HG03196 (cell line): ENCODE measurements at regions not wholly inside any gene's neighbourhood (a gene's known extent, or its start where the extent isn't known, plus 50 kb on each side); places are given as distances from the start of the nearest gene placed in this dataset.

ENCODE experiments used
- ATAC-seq: cut with Tn5 transposase; IDR thresholded peaks from one replicate; pipeline ENCODE4 v1.9.1; 2021; ENCODE audit not compliant: unreplicated experiment

DNA sequence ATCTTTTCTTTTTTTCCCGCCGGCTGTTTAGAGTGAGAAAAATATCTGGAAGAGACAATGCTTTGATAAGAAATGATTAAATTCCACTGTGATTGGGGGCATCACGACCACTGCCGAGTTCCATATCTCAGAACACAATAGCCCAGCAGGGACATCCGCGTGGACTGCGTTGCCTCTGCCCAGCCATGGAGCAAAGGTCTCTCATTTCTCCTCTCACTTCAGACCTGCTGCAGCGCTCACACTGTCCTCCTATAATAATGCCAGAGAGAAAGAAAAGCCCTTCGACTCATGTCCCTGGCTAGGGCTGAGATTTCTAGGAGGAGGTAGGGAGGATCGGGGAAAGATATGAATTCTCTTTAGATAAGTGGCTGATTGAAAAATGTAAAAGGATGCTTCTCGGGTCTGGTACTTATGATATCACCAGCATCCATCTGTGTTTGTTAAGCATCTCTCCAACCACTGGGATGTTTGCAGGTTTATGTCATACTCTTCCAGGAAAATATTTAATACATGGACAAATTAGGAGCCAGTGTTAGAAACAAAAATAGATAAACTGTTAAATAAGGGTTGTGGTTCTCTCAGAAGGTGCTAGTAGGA lies 472.9 kb upstream of the AKR1E2 start:
- no peak for ATAC-seq

DNA sequence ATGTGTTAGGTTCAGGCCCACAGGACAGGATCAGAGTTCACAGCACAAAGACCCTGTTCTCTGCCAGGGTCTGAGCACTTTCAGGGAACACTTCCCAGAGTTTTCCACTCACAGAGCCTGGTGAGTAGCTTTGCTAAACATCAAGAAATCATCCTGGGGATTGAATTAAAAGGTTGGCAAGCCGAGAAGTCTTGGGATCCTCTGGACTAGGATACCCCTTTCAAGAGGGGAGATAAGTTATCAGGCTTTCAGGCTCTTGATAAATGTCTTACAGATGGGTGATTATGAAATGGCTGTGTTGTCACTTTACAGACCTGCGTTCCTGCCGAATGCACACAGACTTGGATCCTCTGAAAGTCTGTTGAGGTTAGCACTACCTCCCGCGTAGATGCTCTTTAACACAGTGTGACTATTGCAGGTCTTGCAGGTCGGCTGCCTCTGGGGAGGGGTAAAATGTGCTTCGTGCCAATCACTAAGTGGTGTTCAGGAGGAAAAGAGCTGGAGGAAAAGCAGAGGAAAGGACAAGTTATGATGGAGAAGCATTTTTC lies 473.5 kb upstream of the AKR1E2 start:
- no peak for ATAC-seq

DNA sequence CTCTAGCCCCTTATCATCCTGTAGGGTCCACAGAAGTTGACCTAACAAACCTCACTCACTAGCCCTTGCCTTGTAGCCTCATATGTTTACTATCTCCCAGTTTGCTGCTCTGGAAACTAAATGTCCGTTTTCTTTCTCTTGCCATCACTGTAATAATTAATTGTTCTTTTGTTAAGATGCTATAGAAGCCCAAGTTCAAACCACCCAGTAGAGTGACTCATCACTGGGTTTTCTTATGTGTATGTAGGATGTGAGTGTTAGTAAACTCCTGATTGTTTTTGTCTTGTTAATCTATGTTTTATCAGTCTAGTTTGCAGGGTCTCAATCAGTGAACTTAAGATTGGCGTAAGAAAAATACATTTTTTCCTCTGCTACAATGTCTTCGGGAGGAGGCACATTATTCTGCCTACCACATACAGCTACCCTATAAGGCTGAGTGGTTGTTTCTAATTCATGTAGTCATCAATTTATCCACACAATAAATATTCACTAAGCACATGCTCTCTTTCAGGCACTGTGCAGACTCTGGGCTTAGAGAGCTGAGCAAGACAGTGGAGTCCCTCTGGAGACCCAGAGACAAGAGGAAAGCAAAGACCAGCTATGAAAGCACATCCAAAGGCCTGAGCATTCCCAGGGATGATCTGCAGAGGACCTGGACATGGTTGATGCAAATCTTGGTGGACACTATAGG lies 474.1 kb upstream of the AKR1E2 start:
- ATAC-seq, result no peak

DNA sequence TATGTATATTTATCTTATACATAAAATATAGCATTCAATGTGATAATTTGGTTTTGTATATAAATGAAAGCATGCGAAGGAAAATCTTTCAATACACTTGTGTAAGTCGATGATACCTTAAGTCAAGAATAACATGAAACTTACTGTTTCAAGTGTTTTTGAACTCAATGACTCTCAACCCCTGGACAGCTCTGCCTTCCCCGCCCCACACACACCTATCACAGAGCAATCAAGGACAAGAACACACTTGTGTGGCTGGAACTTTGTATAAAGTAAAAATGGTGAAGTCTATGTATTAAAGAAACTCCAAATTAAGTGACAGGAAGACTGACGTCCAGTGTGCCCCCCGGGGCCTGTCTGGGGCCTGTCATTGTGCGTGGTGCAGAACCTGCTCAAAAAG lies 478.6 kb upstream of the AKR1E2 start:
- no peak for ATAC-seq

DNA sequence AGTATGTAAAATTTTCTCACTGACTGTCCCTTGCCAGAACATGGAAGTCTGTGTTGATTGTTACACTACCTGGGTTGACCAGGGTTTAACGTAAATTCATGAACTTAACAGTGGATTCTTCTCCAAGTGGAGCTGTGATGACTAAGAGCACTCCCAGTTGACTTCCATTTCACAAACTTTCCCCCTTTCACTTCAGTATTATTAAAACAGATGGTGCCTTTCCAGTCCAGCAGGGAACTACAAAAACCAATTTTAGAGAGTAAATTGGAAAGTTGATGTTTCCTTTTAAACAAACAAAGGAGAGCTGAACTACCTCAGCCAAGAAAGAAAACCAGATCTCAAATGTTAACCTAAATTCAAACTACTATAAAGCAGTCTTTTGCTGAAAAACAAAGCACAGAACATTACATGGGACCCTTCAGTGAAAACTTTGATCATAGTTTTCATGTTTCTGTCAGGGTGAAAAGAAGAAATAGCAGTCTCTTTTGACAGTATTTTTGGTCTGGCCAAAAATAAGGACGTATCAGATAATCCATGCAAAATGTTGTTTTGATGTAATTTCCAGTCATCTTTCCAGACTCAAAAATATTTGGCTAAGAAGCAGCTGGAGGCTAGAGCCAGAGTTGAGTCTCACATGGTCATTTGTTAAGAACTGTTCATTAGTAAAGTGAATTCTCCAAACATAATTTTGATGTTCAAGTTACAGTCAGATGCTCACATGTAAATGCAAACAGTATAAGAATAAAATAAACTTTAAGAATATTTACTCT lies 479.9 kb upstream of the AKR1E2 start:
- no peak for ATAC-seq

DNA sequence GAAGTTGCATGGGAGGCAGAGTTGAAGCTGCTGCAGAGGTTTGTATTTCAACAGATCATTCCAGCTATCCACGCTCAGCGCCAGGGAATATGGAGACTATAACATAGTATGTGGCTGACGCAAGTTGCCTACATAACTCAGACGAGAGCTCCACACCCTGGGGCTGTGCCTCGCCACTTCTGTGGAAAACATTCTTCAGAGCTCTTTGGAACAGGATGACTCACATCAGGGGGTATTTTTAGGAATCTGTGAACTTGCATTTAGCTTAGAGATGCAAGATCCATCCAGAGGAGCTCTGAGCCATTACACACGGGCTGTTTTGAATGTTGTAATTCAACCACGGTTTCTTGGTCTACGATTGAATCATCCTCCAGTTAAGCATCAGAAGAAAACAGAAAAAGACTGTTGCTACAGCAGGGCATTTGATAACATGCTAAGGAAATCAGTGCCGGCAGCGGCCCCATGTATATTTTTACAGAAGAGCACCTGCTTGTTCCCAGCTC lies 481.5 kb upstream of the AKR1E2 start:
- ATAC-seq, result no peak

DNA sequence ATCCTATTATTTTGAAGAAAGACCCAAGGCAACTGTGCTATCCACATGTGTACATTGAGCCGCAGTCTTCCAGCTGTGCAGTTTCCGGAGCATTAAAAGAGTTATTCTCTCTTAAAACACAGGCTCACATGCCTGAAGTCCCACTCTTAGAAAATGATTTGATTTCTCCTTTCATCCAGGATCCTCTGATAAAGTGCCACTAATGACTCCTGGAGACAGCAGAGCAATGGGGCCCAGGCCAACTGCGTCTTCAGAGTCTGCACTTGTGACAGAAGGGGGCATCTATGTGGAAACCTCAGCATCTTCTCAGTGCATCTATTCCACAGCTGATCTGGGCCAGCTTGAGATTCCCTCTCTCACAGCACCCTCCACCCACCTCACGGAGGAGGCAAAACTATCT lies 482.1 kb upstream of the AKR1E2 start:
- no peak for ATAC-seq

DNA sequence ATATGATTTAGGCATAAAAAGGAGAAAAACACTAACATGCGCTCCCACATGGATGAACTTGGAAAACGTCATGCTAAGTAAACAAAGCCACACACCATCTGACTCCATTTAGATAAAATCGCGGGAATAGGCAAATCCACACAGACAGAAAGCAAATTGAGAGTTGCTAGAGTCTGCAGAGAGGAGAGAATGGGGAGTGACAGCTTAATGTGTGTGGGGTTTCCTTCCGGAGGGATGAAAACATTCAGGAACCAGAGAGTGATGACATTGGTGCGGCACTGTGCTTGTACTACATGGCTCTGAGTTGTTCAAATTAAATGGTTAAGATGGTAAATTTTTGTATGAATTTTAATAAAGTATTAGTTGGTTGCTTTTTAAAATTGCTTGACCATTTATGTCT lies 482.9 kb upstream of the AKR1E2 start:
- ATAC-seq, result no peak

DNA sequence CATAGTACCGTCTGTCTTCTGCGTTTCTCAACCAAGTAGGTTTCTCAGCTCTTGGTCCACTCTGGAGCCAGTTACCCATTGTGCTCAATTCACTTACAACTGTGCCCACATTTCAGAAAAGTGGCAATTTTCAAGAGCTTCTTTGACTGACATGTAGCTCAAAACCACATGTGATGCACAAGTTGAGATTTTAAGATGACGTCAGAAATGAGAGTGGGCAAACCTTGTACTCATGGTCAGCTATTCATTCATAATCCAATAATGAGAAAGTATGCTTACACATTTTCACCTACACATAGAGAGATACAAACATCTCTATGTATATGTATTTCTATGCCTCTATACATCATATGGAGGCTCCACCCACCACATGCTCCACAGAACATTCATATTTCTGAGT lies 487.2 kb upstream of the AKR1E2 start:
- no peak for ATAC-seq

DNA sequence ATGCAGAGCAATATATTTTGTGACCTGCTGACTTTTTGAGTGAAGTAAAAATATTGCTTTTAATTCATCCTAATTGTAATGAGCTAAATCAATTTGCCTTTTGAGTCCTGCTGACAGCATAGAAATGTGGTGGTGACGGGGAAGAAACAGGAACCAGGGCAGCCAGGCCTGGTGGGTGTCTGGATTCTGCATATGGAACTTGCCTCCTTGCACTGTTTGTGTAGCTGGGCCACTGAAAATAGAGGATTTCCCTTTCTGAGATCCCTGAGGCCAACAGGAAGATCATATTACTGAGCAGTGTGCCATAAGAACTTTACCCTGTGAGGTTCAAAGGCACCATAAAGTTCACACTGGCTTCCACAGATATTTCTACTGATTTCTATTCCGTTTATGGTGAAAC lies 488.4 kb upstream of the AKR1E2 start:
- ATAC-seq, result no peak

DNA sequence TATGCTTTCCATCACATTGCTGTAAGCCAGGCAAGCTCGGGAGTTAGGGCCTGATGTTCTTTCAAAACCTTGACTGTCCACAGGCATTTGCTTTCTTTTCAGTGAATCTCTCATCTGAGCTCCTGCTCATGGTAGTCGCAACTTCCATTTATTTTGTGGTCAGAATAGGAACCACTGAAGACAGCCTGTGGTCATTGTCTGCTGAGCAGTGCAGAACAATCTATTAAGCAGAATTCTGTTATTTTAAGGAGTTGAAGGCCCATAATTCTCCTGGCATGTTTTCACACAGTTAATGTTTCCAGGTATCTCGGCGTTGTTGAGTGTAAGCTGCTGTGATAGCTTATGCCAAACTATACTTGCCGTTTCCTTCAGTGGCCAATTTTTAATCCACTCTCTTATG lies 491.1 kb upstream of the AKR1E2 start:
- ATAC-seq, result no peak

DNA sequence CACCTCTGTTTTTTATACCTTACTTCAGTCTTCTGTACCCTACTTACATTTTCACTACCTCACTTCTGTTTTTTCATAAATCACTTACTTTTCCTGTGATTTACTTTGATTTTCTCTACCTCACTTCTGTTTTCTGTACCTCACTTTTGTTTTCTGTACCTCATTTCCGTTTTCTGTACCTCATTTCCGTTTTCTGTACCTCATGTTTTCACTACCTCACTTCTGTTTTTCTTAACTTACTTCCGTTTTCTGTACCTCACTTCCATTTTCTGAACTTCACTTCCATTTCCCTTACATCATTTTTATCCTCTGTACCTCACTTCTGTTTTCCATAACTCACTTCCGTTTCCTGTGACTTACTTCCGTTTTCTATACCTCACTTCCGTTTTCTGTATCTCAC lies 492.0 kb upstream of the AKR1E2 start:
- ATAC-seq, result no peak

DNA sequence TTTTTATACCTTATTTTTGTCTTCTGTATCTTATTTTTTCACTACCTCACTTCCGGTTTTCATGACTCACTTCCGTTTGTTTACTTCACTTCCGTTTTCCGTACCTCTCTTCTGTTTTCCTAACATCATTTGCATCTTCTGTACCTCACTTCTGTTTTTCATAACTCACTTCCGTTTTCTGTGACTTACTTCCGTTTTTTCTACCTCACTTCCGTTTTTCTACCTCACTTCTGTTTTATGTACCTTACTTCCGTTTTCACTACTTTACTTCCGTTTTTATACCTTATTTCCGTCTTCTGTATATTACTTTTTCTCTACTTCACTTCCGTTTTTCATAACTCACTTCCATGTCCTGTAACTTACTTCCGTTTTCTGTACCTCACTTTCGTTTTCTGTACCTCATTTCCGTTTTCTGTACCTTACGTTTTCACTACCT lies 492.5 kb upstream of the AKR1E2 start:
- ATAC-seq, result no peak

DNA sequence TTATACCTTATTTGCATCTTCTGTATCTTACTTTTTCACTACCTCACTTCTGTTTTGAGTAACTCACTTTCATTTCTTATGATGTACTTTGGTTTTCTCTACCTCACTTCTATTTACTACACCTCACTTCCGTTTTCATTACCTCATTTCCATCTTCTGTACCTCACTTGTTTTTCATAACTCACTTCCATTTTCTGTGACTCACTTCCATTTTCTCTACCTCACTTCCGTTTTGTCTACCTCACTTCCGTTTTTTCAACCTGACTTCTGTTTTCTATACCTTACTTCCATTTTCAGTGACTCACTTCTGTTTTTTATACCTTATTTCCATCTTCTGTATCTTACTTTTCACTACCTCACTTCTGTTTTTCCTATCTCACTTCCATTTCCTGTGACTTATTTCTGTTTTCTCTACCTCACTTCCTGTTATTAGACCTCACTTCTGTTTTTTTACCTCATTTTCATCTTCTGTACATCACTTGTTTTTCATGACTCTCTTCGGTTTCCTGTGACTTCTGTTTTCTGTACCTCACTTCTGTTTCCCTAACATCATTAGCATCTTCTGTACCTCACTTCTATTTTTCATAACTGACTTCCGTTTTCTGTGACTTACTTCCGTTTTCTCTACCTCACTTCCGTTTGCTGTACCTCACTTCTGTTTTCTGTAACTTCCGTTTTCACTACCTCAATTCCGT lies 493.1 kb upstream of the AKR1E2 start:
- ATAC-seq, result no peak

DNA sequence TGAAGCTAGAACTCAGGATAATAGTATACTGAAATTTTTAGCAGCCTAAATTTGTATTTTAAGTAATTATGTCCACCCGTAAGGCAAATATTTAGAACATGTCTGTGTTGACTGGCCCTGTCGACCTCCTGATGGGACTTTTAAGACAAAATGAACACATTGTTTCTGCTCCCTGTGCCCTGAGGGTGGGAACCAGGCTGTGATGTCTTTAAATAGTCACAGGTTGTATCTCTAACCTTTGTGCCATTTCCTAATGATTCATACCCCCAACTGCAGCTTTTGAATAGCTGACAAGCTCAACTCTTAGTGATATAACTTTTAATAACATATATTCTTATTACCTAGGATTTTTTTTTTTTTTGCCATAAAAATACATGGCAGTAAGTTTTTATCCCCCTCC lies 494.9 kb upstream of the AKR1E2 start:
- ATAC-seq, result no peak

DNA sequence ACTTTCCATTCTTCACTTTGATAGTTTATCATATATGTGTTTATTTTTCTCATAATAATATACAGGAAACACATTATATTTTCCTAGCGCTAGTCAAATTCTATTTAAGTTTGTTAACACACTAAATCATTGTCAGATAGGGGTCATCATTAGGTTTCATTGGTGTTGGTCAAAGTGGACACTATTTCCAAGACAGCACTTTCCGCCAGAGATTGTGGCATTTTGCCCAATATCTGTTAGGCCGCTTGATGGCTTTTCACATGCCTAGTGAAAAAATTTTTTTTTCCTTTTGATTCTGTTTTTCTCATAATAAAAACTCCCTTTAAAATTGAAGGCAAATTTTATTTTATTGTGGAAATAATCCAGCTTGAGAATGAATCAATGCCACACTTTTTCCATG lies 495.4 kb upstream of the AKR1E2 start:
- ATAC-seq, result no peak

DNA sequence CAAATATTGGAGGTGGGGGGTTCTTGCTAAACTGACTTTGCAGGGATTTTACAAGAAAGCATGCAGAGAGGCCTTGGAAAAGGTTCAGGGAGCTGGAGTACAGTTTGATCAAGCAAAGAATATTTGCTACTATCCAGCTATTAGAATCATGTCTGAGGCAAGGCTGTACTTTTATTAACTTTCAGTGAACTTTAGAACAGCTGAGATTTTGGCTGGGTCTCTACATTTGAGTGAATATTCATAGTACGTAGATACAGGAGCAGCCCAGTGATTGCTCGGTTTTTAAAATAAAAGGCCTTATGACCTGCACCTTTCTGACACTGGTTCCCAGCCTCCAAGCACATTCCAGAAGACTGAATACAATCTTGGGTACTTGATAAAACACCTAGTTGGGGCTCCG lies 496.8 kb upstream of the AKR1E2 start:
- no peak for ATAC-seq

DNA sequence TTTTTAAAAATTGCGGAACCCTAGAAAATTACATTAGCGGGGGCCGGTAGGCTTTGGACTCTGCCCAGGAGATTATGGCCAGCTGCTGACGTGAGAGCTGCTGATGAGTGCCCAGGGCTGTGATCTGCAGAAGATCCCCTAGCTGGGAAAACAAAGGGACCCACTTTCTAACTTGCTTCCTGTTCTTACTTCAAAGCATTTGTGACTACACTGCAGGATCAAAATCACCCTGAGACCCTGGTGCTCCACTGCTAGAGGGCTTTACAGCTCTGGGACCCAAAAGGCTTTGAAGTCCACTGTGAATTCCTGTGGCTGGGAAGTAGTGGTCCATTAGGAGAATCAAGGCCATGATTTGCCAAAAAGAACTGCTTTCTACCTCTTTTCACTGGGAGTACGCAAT lies 499.4 kb upstream of the AKR1E2 start:
- no peak for ATAC-seq

DNA sequence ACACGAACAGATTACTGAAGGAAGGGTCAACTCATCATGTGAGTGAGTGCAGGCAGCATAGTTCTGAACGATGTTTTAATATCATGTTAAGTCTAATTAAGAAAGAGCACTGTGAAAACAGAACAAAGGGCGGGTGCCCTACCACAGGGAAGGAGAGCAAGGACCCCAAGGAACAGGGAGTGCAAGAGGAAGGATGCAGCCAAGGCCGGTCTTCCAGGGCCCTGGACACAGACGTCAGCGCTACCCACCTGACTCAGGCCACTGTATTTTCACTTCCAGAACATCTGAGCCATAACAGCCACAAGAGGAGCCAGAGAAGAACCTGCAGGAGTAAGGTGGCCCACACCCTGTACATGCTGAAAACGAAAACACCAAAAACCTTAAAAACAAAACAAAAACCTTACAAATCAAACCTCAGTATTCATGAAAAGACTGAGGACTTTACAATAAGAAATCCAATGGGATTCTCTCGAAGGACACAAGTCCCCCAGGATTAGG lies 506.1 kb upstream of the AKR1E2 start:
- ATAC-seq, result no peak

DNA sequence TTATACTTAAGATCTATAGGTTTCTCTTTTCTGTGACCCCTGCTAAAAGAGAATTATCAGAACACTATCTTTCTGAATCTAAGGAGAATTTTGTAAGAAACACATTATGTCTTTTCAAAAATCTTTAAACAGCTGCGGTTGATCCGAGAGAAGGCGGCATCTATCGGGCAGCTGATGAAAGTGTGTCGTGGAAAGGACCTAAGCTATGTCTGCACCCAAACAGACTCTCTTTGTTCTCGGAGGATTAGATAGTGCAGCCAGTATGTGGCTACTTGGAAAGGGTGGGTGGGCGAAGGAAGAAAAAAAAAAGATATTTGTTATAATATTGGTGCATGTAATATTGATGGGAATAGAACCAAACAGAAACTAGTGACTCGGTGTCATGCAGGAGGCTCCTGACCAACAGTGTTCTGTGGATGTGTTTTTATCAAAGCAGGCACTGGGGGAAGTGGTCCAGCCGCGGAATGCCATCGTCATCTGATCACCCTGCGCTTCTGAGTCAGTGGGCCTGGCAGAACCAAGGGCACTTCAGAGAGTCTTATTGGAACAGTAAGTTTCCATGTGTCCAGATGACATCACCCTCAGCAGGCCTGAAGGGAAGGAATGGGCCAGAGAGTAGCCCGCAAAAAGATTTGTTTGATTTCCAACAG lies 509.7 kb upstream of the AKR1E2 start:
- no peak for ATAC-seq

DNA sequence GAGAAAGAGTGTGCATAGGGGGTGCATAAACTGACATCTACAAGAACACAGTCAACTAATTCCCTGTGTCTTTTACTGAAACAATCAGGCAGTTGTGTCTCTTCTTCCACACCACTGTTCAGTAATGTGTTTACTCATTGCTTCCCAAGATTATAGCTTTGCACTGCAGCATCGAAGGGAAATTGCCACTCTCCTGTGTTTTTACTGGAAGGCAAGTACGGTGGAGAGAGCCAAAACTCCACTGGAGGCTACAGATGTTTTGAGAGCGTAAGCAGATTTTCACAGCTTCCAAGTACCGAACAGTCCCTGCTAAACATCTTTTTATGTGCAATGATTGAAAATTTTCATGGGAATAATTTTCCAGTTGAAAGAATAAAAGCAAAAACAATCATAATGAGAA lies 510.5 kb upstream of the AKR1E2 start:
- no peak for ATAC-seq
